ENCODE measurements at regions not wholly inside any gene's neighbourhood (a gene's known extent, or its start where the extent isn't known, plus 50 kb on each side); places are given as distances from the start of the nearest gene placed in this dataset.

DNA sequence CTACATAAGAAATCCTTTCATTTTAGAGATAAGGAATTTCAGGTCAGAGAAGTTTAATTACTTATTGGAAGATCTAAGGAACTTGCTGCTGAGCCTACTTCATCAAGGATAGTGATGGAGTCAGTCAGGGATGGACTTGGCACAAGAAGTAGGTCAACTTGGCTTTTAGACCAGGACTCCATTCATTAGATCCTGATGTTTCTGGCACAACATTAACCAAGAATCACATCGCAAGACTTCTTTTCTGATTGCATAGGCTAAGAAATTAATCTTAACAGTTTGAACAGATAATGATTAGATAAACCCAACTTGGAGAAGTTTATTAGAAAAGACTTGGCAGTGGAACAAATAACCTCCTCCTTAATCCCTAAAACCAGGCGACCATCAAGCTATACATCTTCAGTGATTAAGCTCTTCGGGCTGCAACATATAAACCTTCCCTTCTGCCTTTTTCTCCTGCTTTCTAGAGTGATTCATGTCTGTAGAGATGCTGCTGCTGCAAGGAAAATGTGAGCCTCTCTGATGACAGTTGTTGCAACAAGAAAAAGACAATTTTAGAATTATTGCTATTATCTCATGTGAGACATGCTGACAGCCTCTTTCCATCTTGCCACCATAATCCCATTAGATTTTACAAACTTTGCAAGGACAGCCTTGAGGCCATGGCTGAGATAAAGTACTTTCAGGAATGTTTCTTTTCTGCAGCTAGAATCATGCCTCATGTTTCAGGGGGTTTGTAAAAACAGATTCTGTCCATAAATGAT is 207.9 kb upstream of the SLC27A6 start:
- TF ChIP-seq POLR2A (IDR thresholded peaks at IDR 0.05), result no peak
- TF ChIP-seq, protein P1, sequence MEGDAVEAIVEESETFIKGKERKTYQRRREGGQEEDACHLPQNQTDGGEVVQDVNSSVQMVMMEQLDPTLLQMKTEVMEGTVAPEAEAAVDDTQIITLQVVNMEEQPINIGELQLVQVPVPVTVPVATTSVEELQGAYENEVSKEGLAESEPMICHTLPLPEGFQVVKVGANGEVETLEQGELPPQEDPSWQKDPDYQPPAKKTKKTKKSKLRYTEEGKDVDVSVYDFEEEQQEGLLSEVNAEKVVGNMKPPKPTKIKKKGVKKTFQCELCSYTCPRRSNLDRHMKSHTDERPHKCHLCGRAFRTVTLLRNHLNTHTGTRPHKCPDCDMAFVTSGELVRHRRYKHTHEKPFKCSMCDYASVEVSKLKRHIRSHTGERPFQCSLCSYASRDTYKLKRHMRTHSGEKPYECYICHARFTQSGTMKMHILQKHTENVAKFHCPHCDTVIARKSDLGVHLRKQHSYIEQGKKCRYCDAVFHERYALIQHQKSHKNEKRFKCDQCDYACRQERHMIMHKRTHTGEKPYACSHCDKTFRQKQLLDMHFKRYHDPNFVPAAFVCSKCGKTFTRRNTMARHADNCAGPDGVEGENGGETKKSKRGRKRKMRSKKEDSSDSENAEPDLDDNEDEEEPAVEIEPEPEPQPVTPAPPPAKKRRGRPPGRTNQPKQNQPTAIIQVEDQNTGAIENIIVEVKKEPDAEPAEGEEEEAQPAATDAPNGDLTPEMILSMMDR (IDR thresholded peaks at IDR 0.05), result no peak
- no peak for TF ChIP-seq POLR2AphosphoS5 (IDR thresholded peaks at IDR 0.05)
